ENCODE measurements at regions not wholly inside any gene's neighbourhood (a gene's known extent, or its start where the extent isn't known, plus 50 kb on each side); places are given as distances from the start of the nearest gene placed in this dataset.

GRCh38 chr2:2715036-2715818 lies 384.2 kb upstream of the MYT1L start:
- TF ChIP-seq POLR2A (IDR thresholded peaks at IDR 0.05): no peak
- no peak for TF ChIP-seq CTCF (IDR thresholded peaks at IDR 0.05)
- TF ChIP-seq EP300 (IDR thresholded peaks at IDR 0.05): no peak
- no peak for TF ChIP-seq POLR2AphosphoS5 (IDR thresholded peaks at IDR 0.05)

Measured in suprapubic skin (tissue), 4 donors.